ENCODE measurements at regions not wholly inside any gene's neighbourhood (a gene's known extent, or its start where the extent isn't known, plus 50 kb on each side); places are given as distances from the start of the nearest gene placed in this dataset.

DNA sequence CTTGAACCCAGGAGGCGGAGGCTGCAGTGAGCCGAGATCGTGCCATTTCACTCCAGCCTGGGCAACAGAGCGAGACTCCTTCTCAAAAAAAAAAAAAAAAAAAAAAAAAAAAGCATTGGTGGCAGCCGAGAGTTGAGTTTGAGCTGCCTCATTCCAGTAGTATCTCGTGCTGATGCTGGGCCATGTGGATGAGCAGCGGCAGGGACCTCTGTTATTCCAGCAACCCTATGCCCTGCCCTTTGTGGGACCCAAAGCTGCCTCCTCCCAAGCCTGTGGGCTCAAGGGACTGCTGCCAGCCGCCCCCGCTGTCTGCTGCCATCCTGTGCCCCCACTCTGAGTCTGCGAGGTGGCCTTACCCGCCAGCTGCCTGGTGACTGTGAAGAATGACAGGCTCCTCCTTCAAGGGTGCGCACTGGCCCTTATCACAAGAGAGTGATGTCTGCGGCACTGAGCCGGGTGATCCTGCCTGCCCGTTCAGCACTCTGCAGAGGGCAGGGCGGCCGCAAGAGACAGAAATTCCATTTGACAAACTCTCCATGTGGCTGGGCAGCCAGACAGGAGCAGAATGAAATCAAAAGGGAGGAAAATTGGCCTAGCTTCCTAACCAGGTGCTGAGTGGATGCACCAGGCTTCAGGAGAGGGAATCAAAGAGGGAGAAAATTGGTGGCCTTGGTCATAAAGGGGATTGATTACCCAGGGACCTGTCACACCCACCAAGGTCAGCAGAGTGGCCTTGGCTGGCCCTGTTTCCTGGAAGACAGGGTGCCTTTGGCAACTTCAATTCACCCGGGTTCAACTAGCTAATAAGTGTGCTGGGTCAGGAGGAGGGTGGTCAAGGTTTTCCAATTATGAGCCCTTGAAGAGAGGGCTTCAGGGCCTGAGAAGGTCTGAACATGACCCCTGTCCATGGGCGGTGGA, 65.3 kb upstream of the ZMIZ1 start:
- DNase-seq = no peak

DNA sequence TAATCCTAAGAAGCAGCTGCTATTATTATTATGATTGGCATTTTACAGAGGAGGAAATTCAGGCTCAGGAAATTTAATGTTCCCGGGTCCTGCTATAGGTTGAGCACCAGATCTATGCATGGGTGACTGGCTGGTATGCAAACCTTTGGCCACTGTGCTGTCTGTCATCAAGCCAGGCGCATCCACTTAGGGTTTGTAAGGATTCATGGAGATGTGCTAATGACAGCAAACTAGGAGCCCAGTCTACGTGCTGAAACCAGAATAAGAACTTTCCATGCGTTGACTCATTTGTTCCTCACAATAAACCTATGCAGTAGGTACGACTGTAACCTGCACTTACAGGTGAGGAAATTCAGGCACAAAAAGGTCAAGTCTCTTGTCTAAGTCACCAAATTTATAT, 64.5 kb upstream of the ZMIZ1 start:
- DNase-seq = no peak

DNA sequence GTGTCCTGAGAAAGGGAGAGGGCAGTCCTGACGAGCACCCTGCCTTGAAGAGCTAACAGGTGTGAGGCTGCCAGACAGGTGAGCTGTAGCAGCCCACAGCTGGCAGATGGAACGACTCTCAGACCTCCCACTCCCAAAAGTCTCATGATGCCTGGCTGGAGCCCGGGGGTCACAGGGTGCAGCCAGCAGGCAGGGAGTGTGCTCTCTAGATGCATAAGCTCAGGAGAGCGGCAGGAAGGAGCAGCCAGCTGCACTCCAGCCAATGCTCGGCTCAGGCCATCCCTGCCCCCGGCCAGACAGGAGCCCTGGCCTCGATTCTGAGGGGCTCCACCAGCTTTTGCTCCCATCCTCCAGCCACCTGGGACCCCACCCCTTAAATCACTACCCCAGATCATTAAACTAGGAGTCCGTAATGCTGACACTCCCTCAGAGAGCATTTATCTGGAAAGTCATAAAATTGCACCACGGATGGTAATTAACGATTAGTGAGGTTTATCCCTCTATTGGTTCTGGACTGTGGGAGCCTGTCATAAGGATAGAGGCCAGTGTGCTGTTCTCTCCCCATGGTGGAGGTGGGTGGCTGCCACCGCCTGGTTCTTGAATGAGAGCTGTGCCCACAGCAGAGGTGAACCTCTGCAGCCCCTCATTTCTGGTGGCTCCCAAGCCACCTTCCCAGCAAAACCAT, 63.5 kb upstream of the ZMIZ1 start:
- DNase-seq = no peak

DNA sequence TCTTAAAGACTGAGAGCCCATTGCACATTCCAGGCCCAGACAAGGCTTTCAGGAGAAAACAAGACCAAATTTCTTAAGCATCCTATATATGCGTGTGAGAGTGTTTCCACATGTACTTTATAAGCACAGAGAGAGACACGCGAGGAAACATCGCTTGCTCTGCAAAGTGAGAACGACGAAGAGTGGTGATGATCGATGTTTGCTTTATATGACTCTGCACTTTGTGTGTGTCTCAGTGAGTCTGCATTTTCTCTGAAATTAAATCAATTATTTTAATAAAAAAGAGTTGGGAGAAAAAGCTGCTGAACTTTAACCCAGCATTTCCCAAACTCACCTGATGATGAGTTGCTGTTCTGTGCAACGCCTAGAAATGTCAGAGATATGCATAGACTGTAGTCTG, 61.7 kb upstream of the ZMIZ1 start:
- DNase-seq = no peak

DNA sequence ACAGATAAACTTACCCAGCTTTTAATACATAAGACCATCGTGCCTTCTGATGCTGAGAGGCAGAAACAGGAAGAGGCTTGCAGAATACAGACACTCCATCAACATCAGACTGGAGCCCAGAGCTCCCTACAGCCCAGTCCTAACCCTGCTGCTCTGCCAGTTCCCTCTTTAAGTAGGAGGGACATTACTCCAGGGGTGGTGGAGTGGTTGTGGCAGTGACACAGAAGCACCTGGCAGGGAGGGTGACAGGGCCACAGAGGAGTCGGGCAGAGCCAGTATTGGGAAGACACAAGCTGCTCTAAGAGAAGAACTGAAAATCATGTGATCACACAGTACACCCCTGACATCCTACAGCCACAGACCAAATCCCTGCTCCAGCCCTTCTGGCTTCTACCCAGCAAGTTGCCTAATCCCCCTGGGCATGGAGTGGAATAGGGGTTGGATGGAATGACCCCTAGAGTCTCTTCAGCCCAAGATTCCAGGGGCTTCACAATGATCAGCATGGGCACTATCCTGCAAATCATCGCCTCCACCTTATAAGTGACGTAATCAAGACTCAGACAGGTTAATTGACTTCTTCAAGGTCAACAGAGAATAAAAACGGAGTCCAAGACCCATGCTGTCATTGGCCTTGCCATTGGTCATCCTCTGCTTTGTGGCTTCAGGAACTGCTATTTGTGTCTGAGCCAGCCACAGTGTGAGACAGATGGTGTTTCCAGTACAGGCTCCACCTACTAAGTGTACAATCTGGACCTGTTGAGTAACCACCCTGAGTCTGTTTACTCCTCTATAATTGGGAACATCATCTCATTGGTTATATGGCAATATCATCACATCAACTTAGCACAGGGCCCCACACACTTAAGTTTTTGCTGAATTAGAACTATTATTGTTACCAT, 61.1 kb upstream of the ZMIZ1 start:
- DNase-seq = no peak

DNA sequence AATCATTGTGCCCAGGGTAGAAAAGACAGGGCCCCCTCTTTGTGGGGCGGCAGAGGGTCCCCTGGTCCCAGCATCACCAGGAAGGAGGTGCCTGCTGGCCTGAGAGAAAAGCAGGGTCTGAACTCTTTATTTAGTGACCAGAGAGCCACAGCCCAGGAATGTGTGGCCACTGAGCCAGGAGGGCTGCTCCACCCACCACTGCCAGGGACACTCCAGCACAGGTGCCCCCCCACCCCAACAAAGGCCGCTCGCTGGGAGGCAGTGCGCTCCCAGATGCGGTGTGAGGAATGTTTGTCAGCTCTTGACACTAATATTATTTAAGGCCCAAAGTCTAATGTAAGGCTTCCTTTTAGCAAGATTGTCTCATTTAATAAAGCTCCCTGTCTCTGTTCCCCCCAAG, 59.6 kb upstream of the ZMIZ1 start:
- no peak for DNase-seq

DNA sequence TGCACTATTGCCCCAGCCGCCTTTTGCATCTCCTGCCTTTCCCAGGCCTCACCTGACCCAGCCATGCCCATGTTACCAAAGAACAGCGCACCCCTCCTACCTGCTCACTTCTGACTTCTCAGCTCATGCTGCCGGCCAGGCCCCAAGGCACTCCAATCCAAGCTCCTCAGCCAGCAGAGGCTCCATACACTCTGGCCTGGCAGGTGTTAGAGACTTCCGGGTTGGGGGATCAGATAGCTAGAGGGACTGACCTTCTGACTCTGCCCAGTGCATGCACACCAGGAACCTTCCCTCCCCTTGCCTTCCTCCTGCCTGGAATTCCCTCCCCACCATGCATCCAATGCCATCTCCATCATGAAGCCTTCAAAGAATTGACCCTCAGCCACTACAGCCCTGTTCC, 56.2 kb upstream of the ZMIZ1 start:
- DNase-seq = no peak

DNA sequence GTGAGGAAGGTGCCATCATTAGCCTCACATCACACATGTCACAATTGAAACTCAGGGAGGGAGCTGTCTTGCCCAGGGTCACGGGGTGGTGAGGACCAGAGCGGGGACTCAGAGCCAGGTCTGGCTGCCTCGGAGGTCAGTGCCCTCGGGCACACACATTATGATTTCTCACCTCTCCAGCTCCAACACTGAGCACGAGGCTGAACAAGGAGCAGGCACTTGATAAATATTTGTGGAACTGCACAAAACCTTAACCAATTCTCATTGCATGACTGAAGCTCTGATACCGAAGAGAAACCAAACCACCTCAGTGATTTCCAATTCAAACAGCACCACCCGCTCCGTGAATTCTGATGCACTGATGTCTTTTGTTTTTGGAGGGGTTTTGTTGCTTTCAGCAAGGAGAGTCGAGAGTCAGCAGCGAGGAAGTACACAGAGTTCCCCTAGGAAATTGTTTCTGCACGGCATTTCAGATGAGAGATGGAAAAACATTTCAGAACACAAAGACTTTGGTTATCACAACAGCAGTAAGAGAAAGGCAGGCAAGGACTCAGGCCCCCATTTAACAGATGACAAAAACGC, 55.3 kb upstream of the ZMIZ1 start:
- DNase-seq = no peak

DNA sequence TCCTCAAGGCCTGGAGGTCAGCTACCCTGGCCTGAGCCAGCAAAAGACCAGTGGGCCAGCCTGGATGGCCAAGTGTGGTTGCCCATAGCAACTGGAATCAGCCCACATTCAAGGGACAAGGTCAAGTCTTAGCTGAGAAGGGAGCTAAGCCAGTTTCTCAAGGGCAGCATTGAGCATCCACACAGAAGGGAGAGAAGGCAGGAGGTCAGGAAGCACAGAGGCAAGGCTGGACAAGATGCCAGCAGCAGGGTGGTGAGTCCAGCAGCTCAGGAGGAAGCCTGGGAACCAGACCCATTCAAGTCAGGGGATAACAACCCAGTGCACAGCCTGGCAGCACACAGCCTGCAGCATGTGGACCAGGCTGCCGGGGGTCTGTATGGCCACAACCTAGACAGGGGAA, 54.0 kb upstream of the ZMIZ1 start:
- no peak for DNase-seq

DNA sequence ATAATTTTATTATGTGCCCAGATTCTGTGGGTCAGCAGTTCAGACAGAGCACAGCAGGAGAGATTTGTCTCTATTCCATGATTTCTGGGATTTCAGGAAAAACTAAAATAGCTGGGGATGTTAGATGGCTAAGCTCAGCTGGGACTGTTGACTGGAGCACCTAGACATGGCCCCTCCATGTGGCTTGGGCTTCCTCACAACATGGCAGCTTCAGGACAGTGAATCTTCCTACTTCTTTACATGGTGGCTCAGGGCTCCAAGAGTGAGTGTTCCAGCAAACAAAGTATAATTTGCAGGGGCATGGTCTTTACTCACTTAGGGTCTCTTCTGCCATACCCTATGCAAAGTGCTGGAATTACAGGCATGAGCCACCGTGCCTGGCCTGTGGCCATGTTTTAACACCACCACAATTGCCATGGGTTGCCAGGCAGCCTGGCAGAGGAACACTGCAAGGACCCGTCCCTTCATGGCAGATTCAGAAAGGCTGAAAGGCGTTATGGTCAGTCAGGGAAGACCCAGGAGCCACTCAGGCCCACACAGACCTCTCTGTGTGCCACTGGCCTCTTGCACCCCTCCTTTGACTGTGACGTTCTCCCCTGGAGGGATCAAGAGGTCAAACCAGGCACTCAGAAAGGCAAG, 50.8 kb upstream of the ZMIZ1 start:
- DNase-seq = no peak

DNA sequence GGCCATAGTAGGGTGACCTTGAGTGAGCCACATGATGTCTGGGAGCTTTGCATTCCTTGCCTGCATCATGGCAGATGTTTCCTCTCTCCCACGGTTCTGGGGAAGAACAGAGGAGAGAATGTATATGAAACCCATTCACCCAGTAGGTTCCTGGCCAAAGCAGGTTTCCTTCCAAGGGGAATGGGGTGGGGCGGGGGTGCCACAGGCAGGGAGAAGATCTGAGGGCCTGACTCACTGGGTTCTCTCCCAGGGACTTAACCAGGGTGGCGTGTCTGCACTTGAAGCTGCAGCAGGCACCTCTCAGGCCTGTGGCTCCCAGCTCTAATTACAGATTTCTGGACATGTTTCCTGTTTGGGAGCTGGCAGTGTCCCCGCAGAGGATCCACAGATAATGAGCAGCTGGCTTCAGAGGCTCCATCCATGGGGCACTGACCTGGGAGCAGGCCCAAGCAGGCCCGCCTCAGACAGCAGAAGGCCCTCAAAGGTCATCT, 50.2 kb upstream of the ZMIZ1 start:
- peak; percentile 54 for DNase-seq

Measured in left hindlimb (tissue), 1 donor.